SH-SY5Y (cell line): ENCODE measurements at regions not wholly inside any gene's neighbourhood (a gene's known extent, or its start where the extent isn't known, plus 50 kb on each side); places are given as distances from the start of the nearest gene placed in this dataset.

Source experiments
- GATA2 ChIP-seq: IDR thresholded peaks from 2 replicates; pipeline ENCODE4 v1.6.1; 2011; ENCODE audit warnings: mild to moderate bottlenecking, low read depth, low read length
- GATA3 ChIP-seq: IDR thresholded peaks from 2 replicates; pipeline ENCODE4 v1.6.1; 2011; ENCODE audit warnings: low read depth, mild to moderate bottlenecking, low read length, moderate library complexity

DNA sequence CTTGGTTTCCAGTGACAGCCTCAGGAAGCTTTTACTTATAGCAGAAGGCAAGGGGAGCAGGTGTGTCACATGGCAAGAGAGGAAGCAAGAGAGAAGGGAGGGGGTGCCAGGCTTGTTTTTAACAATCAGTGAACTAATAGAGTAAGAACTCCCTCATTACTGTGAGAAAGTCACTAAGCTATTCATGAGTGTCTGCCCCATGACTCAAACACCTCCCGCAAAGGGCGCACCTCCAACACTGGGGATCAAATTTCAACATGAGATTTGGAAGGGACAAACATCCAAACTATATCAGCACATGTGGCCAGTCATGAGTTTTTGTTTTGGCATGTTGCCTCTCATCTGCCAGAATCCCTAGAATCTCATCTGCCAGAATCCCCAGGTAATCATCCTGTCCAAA, 183.5 kb upstream of the C1QTNF7 start:
- TF ChIP-seq GATA3 (no peak), GATA2 (no peak)
